ENCODE measurements at regions not wholly inside any gene's neighbourhood (a gene's known extent, or its start where the extent isn't known, plus 50 kb on each side); places are given as distances from the start of the nearest gene placed in this dataset.

- DNase-seq, result no peak
Measured at GRCh38 chr12:123077298-123078119, 73.4 kb downstream of the PITPNM2 start.

GRCh38 chr12:123076604-123077297, 74.1 kb downstream of the PITPNM2 start:
- no peak for DNase-seq

- DNase-seq, result no peak
Measured at GRCh38 chr12:123075646-123076171, 75.2 kb downstream of the PITPNM2 start.

- DNase-seq, result no peak
Measured at GRCh38 chr12:123075087-123075645, 75.7 kb downstream of the PITPNM2 start.

- DNase-seq, result no peak
Measured at GRCh38 chr12:123073962-123074801, 76.7 kb downstream of the PITPNM2 start.

GRCh38 chr12:123073292-123073691, 77.6 kb downstream of the PITPNM2 start:
- DNase-seq, result no peak

- DNase-seq, result no peak
Measured at GRCh38 chr12:123071857-123072256, 79.0 kb downstream of the PITPNM2 start.

GRCh38 chr12:123071099-123071800, 79.6 kb downstream of the PITPNM2 start:
- DNase-seq, result no peak

- DNase-seq, result no peak
Measured at GRCh38 chr12:123070267-123071081, 80.4 kb downstream of the PITPNM2 start.

GRCh38 chr12:123069436-123070266, 81.2 kb downstream of the PITPNM2 start:
- DNase-seq, result no peak

GRCh38 chr12:123067654-123068053, 83.2 kb downstream of the PITPNM2 start:
- DNase-seq, result no peak

GRCh38 chr12:123066384-123066710, 84.5 kb downstream of the PITPNM2 start:
- no peak for DNase-seq

GRCh38 chr12:123065676-123066383, 85.1 kb downstream of the PITPNM2 start:
- DNase-seq, result no peak

GRCh38 chr12:123064885-123065619, 84.6 kb downstream of the ARL6IP4 start:
- no peak for DNase-seq

GRCh38 chr12:123064366-123064765, 83.9 kb downstream of the ARL6IP4 start:
- DNase-seq, result no peak

GRCh38 chr12:123063535-123063934, 83.1 kb downstream of the ARL6IP4 start:
- no peak for DNase-seq

- DNase-seq, result peak in 1 of 2 donors; percentile 15
Measured at GRCh38 chr12:123062681-123063486, 82.4 kb downstream of the ARL6IP4 start.

All from bone marrow (tissue), 2 donors.